COR-L47 (cell line): ENCODE measurements at regions not wholly inside any gene's neighbourhood (a gene's known extent, or its start where the extent isn't known, plus 50 kb on each side); places are given as distances from the start of the nearest gene placed in this dataset.
"Not testable (repeated sequence)": the region's sequence is repeated elsewhere in the genome, so short reads cannot be mapped to it uniquely, and the experiment has no call there.

Experiments
- DNase-seq: peaks from one replicate; lab custom pipeline; 2025; lab: John Stamatoyannopoulos, UW

GRCh38 chr3:30297112-30297511, 309.3 kb upstream of the TGFBR2 start:
- DNase-seq, result no peak

GRCh38 chr3:30299674-30300385, 306.6 kb upstream of the TGFBR2 start:
- no peak for DNase-seq

GRCh38 chr3:30300809-30301208, 305.6 kb upstream of the TGFBR2 start:
- no peak for DNase-seq

GRCh38 chr3:30302027-30302426, 304.4 kb upstream of the TGFBR2 start:
- DNase-seq, result no peak

GRCh38 chr3:30303770-30304169, 302.6 kb upstream of the TGFBR2 start:
- DNase-seq, result no peak

- DNase-seq, result no peak
Observed at GRCh38 chr3:30305021-30305420, 301.4 kb upstream of the TGFBR2 start.

GRCh38 chr3:30306896-30307295, 299.5 kb upstream of the TGFBR2 start:
- no peak for DNase-seq

GRCh38 chr3:30307372-30307950, 298.9 kb upstream of the TGFBR2 start:
- no peak for DNase-seq

GRCh38 chr3:30308131-30308530, 298.3 kb upstream of the TGFBR2 start:
- DNase-seq, result no peak

- DNase-seq, result no peak
Observed at GRCh38 chr3:30309961-30310954, 296.1 kb upstream of the TGFBR2 start.

GRCh38 chr3:30311781-30312180, 294.6 kb upstream of the TGFBR2 start:
- DNase-seq, result no peak

- no peak for DNase-seq
Observed at GRCh38 chr3:30313840-30314239, 292.6 kb upstream of the TGFBR2 start.

GRCh38 chr3:30314757-30315325, 291.6 kb upstream of the TGFBR2 start:
- no peak for DNase-seq

GRCh38 chr3:30315447-30315846, 291.0 kb upstream of the TGFBR2 start:
- DNase-seq, result no peak

GRCh38 chr3:30317561-30317960, 288.8 kb upstream of the TGFBR2 start:
- DNase-seq, result no peak

GRCh38 chr3:30318110-30318509, 288.3 kb upstream of the TGFBR2 start:
- DNase-seq, result no peak

- peak; percentile 4 for DNase-seq
Observed at GRCh38 chr3:30319713-30320112, 286.7 kb upstream of the TGFBR2 start.

GRCh38 chr3:30320392-30320791, 286.0 kb upstream of the TGFBR2 start:
- DNase-seq, result no peak

- DNase-seq, result no peak
Observed at GRCh38 chr3:30321065-30321464, 285.3 kb upstream of the TGFBR2 start.

- DNase-seq, result not testable (repeated sequence)
Observed at GRCh38 chr3:30323649-30324048, 282.8 kb upstream of the TGFBR2 start.

- no peak for DNase-seq
Observed at GRCh38 chr3:30324587-30324986, 281.8 kb upstream of the TGFBR2 start.

- DNase-seq, result not testable (repeated sequence)
Observed at GRCh38 chr3:30327976-30328375, 278.4 kb upstream of the TGFBR2 start.
